IMR-90 (cell line): ENCODE measurements at regions not wholly inside any gene's neighbourhood (a gene's known extent, or its start where the extent isn't known, plus 50 kb on each side); places are given as distances from the start of the nearest gene placed in this dataset.

ENCODE experiments used
- ATAC-seq: fragments of 200-7000 bp; cut with Tn5 transposase; 2 replicates; pipeline ENCODE4 v1.9.1; 2020; ENCODE audit warnings: low read depth, mild to moderate bottlenecking, moderate library complexity
- BruUV-seq: library from RNA; stranded (reverse); fragments of 400-500 nt; replicated peaks from 2 replicates; lab custom pipeline; 2021; lab: Mats Ljungman, UMichigan
- CTCF ChIA-PET: fragments of 300-600 bp; formaldehyde crosslinking; extraction: SDS; loops from one replicate; lab custom pipeline; 2021; ENCODE audit warnings: antibody characterized with exemption; lab: Yijun Ruan, JAX
- POLR2A ChIA-PET: fragments of 300-600 bp; sonication (Branson Sonifier 250); formaldehyde crosslinking; loops from one replicate; lab custom pipeline; 2022; ENCODE audit warnings: antibody characterized with exemption; ENCODE audit not compliant: unreplicated experiment; lab: Charles Lee
- DNase-seq: peaks from one replicate; pipeline ENCODE4 v3.0.0; 2013
- H2AFZ ChIP-seq: replicated peaks from 2 replicates; pipeline ENCODE3; 2013; ENCODE audit warnings: low read length, mild to moderate bottlenecking; ENCODE audit not compliant: poor library complexity
- H2AK5ac ChIP-seq: 2 replicates; pipeline ENCODE4 v1.6.1; 2013; ENCODE audit warnings: low read depth, low read length, inconsistent platforms
- H2AK9ac ChIP-seq: replicated peaks from 2 replicates; pipeline ENCODE3; 2013; ENCODE audit warnings: mild to moderate bottlenecking, low read depth, low read length, moderate library complexity; ENCODE audit not compliant: poor library complexity
- H2BK120ac ChIP-seq: 2 replicates; pipeline ENCODE4 v1.6.1; 2013; ENCODE audit warnings: low read depth, low read length, inconsistent platforms
- H2BK15ac ChIP-seq: 3 replicates; pipeline ENCODE4 v1.6.1; 2013; ENCODE audit warnings: low read depth, low read length, inconsistent platforms
- H2BK20ac ChIP-seq: 2 replicates; pipeline ENCODE4 v1.6.1; 2013; ENCODE audit warnings: low read depth, mild to moderate bottlenecking, inconsistent platforms, low read length, moderate library complexity
- H2BK5ac ChIP-seq: 2 replicates; pipeline ENCODE4 v1.6.1; 2013; ENCODE audit warnings: mild to moderate bottlenecking, low read depth, low read length, inconsistent platforms; ENCODE audit not compliant: poor library complexity, severe bottlenecking
- H3K14ac ChIP-seq: replicated peaks from 2 replicates; pipeline ENCODE4 v1.6.1; 2013; ENCODE audit warnings: low read depth, low read length, inconsistent platforms
- H3K18ac ChIP-seq: 2 replicates; pipeline ENCODE4 v1.6.1; 2013; ENCODE audit warnings: low read depth, low read length, control low read depth
- H3K23ac ChIP-seq: 2 replicates; pipeline ENCODE4 v1.6.1; 2013; ENCODE audit warnings: low read depth, low read length, inconsistent platforms
- H3K27ac ChIP-seq: 2 replicates; pipeline ENCODE4 v1.5.1; 2013; ENCODE audit warnings: mild to moderate bottlenecking, control low read depth, low read length; ENCODE audit not compliant: insufficient read depth
- H3K27me3 ChIP-seq: 2 replicates; pipeline ENCODE4 v1.6.1; 2013; ENCODE audit warnings: low read length; ENCODE audit not compliant: control insufficient read depth, insufficient read depth
- H3K36me3 ChIP-seq: 2 replicates; pipeline ENCODE4 v1.6.1; 2013; ENCODE audit warnings: low read length, mixed read lengths; ENCODE audit not compliant: control insufficient read depth, insufficient read depth
- H3K4ac ChIP-seq: 2 replicates; pipeline ENCODE4 v1.6.1; 2013; ENCODE audit warnings: low read depth, low read length, inconsistent platforms
- H3K4me1 ChIP-seq: 2 replicates; pipeline ENCODE4 v1.6.1; 2013; ENCODE audit warnings: low read length, mixed read lengths; ENCODE audit not compliant: control insufficient read depth, insufficient read depth
- H3K4me2 ChIP-seq: 2 replicates; pipeline ENCODE4 v1.6.1; 2013; ENCODE audit warnings: low read depth, mild to moderate bottlenecking, control low read depth, low read length, moderate library complexity
- H3K4me3 ChIP-seq: 2 replicates; pipeline ENCODE4 v1.5.1; 2013; ENCODE audit warnings: low read depth, mild to moderate bottlenecking, control low read depth, low read length, moderate library complexity; ENCODE audit not compliant: insufficient read depth
- H3K56ac ChIP-seq: 2 replicates; pipeline ENCODE4 v1.6.1; 2013; ENCODE audit warnings: low read length, inconsistent platforms; ENCODE audit not compliant: insufficient read depth; ENCODE audit errors: extremely low read depth
- H3K79me1 ChIP-seq, 2 experiments: 2 replicates each; pipeline ENCODE4 v1.6.1; 2013; ENCODE audit warnings: low read length in 2 of 2, inconsistent platforms in 1 of 2, low read depth in 1 of 2
- H3K9ac ChIP-seq: 2 replicates; pipeline ENCODE4 v1.6.1; 2013; ENCODE audit warnings: low read depth, low read length, control low read depth
- H3K9me1 ChIP-seq: 2 replicates; pipeline ENCODE4 v1.6.1; 2013; ENCODE audit warnings: low read length, inconsistent platforms; ENCODE audit not compliant: insufficient read depth
- H3K9me3 ChIP-seq: 2 replicates; pipeline ENCODE4 v1.6.1; 2013; ENCODE audit warnings: low read length; ENCODE audit not compliant: control insufficient read depth, insufficient read depth
- H4K20me1 ChIP-seq: 2 replicates; pipeline ENCODE4 v1.6.1; 2013; ENCODE audit warnings: low read length, inconsistent platforms; ENCODE audit not compliant: insufficient read depth
- H4K5ac ChIP-seq: 2 replicates; pipeline ENCODE4 v1.6.1; 2013; ENCODE audit warnings: mild to moderate bottlenecking, low read depth, low read length, control low read depth
- H4K8ac ChIP-seq, 2 experiments: 2 replicates each; pipeline ENCODE4 v1.6.1; 2013; ENCODE audit warnings: low read depth in 2 of 2, low read length in 2 of 2, control low read depth in 1 of 2, inconsistent platforms in 1 of 2
- H4K91ac ChIP-seq: 2 replicates; pipeline ENCODE4 v1.6.1; 2013; ENCODE audit warnings: low read depth, low read length, inconsistent platforms; ENCODE audit not compliant: insufficient read depth
- MXI1 ChIP-seq: IDR thresholded peaks from 2 replicates; pipeline ENCODE4 v1.6.1; 2012; ENCODE audit warnings: low read depth, mild to moderate bottlenecking, low read length, moderate library complexity, borderline replicate concordance
- POLR2A ChIP-seq: IDR thresholded peaks from 2 replicates; pipeline ENCODE4 v1.6.1; 2012; ENCODE audit warnings: mild to moderate bottlenecking, low read depth, low read length
- RCOR1 ChIP-seq: IDR thresholded peaks from 2 replicates; pipeline ENCODE4 v1.6.1; 2012; ENCODE audit warnings: mild to moderate bottlenecking, low read length, improper control_type of control experiment; ENCODE audit not compliant: insufficient replicate concordance
- WGBS, 2 experiments: methylation state at CpG; one replicate each; pipeline versions ENCODE4 v1.1.5 to v1.1.7; 2013; ENCODE audit warnings: missing lambda C conversion rate in 2 of 2; ENCODE audit not compliant: insufficient read length in 1 of 2; ENCODE audit errors: extremely low coverage in 2 of 2; 5-methylcytosine and 5-hydroxymethylcytosine counted together
- dilution Hi-C: fragments of 300-500 bp; cut with HindIII; formaldehyde crosslinking; loops from one replicate; pipeline ENCODE4 v1.14.3; 2018; ENCODE audit warnings: low sequenced_read_pairs; ENCODE audit not compliant: unreplicated experiment
- in situ Hi-C: fragments of 300-500 bp; cut with MboI; formaldehyde crosslinking; loops from 3 replicates; pipeline ENCODE4 v1.14.3; 2019; ENCODE audit warnings: low sequenced_read_pairs, inconsistent platforms, mixed read lengths
- intact Hi-C: fragments of 100-400 bp; cut with micrococcal nuclease; formaldehyde crosslinking; loops from 2 replicates; pipeline ENCODE4 v1.10.0; 2022

- Histone ChIP-seq H3K18ac (no peak overlapping the region), H2BK5ac (no peak overlapping the region), H3K9ac (no peak overlapping the region), H4K5ac (no peak overlapping the region), H2BK20ac (no peak overlapping the region), H4K91ac (no peak overlapping the region), H3K9me1 (no peaks in the 10 kb centered on the region), H3K36me3 (no peaks in the 10 kb centered on the region), H2AK5ac (no peak overlapping the region), H3K4ac (no peak overlapping the region), H3K56ac (no peak overlapping the region), H3K79me1 (no peaks in the 10 kb centered on the region), H3K9me3 (no peaks in the 10 kb centered on the region), H2BK120ac (no peak overlapping the region), H2AK9ac (no peak overlapping the region), H2AFZ (no peak overlapping the region), H4K8ac (no peak overlapping the region), H3K27ac (no peak overlapping the region), H3K4me1 (no peaks in the 10 kb centered on the region), H3K4me3 (no peak overlapping the region), H3K14ac (no peak overlapping the region), H3K4me2 (no peak overlapping the region), H3K27me3 (no peaks in the 10 kb centered on the region), H2BK15ac (no peak overlapping the region), H3K23ac (no peak overlapping the region), H4K20me1 (no peaks in the 10 kb centered on the region)
- intact Hi-C loops (no loop called here), in situ Hi-C loops (no loop called here), dilution Hi-C loops (no loop called here)
- TF ChIP-seq MXI1 (no peak), RCOR1 (no peak), POLR2A (no peak)
- DNase-seq: no peak
- no TSS peak for BruUV-seq
- no CpG with 5 or more reads among the region's 3 CpGs for WGBS, 2 experiments
- CTCF ChIA-PET: no interaction called here
- no peak for ATAC-seq
- POLR2A ChIA-PET: no interaction called here
Observed at GRCh38 chr6:47924001-47924400, 142.2 kb downstream of the OPN5 start.
